ENCODE measurements at regions not wholly inside any gene's neighbourhood (a gene's known extent, or its start where the extent isn't known, plus 50 kb on each side); places are given as distances from the start of the nearest gene placed in this dataset.

GRCh38 chr12:65643595-65644386, 180.5 kb upstream of the HMGA2 start (continued):
- no peak for TF ChIP-seq HNRNPLL (IDR thresholded peaks at IDR 0.05; ENCODE audit: low read depth, low read length, poor library complexity, severe bottlenecking)
- peak; percentile 72; the same call in 1 of the 2 replicates for TF ChIP-seq ZFP30 (CRISPR knock-in tag; IDR thresholded peaks at IDR 0.05; ENCODE audit: borderline replicate concordance)
- TF ChIP-seq MYBL2 (IDR thresholded peaks at IDR 0.05; ENCODE audit: low read depth), result no peak
- TF ChIP-seq MYBL2 (CRISPR knock-in tag; IDR thresholded peaks at IDR 0.05; ENCODE audit: borderline replicate concordance), result no peak
- no peak for TF ChIP-seq ZNF174 (CRISPR knock-in tag; IDR thresholded peaks at IDR 0.05)
- no peak for TF ChIP-seq ZBTB12 (CRISPR knock-in tag; IDR thresholded peaks at IDR 0.05)
- TF ChIP-seq, protein P1, sequence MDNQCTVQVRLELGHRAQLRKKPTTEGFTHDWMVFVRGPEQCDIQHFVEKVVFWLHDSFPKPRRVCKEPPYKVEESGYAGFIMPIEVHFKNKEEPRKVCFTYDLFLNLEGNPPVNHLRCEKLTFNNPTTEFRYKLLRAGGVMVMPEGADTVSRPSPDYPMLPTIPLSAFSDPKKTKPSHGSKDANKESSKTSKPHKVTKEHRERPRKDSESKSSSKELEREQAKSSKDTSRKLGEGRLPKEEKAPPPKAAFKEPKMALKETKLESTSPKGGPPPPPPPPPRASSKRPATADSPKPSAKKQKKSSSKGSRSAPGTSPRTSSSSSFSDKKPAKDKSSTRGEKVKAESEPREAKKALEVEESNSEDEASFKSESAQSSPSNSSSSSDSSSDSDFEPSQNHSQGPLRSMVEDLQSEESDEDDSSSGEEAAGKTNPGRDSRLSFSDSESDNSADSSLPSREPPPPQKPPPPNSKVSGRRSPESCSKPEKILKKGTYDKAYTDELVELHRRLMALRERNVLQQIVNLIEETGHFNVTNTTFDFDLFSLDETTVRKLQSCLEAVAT (IDR thresholded peaks at IDR 0.05), result peak; percentile 90 to 91
- TF ChIP-seq U2AF2 (optimal IDR thresholded peaks at IDR 0.05; ENCODE audit: low read depth, low read length), result no peak
- TF ChIP-seq ESRRB (CRISPR knock-in tag; IDR thresholded peaks at IDR 0.05; ENCODE audit: borderline replicate concordance), result 0 out of 2 replicates have a peak, but pooled peaks have one; percentile 49
- peak; percentile 93 for TF ChIP-seq ZNF445 (CRISPR knock-in tag; IDR thresholded peaks at IDR 0.05; ENCODE audit: low read depth)
- peak; percentile 61; the same call in 1 of the 2 replicates for TF ChIP-seq HOXB6 (CRISPR knock-in tag; IDR thresholded peaks at IDR 0.05; ENCODE audit: borderline replicate concordance)
- TF ChIP-seq, protein P2, sequence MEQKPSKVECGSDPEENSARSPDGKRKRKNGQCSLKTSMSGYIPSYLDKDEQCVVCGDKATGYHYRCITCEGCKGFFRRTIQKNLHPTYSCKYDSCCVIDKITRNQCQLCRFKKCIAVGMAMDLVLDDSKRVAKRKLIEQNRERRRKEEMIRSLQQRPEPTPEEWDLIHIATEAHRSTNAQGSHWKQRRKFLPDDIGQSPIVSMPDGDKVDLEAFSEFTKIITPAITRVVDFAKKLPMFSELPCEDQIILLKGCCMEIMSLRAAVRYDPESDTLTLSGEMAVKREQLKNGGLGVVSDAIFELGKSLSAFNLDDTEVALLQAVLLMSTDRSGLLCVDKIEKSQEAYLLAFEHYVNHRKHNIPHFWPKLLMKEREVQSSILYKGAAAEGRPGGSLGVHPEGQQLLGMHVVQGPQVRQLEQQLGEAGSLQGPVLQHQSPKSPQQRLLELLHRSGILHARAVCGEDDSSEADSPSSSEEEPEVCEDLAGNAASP (IDR thresholded peaks at IDR 0.05), result no peak
- no peak for TF ChIP-seq NUFIP1 (IDR thresholded peaks at IDR 0.05; ENCODE audit: partially characterized antibody)
- no peak for TF ChIP-seq RREB1 (CRISPR knock-in tag; IDR thresholded peaks at IDR 0.05)
- TF ChIP-seq MAZ (CRISPR knock-in tag; conservative IDR thresholded peaks at IDR 0.05 in 1 of 2, IDR thresholded peaks at IDR 0.05 in 1 of 2), result 0 out of 4 replicates have a peak, but pooled peaks of 1 of the 2 experiments have one; percentile 25
- no peak for TF ChIP-seq ZKSCAN1 (IDR thresholded peaks at IDR 0.05; ENCODE audit: low read depth, low read length)
- peak; percentile 81 for TF ChIP-seq ZNF384 (IDR thresholded peaks at IDR 0.05; ENCODE audit: low read depth, low read length)
- TF ChIP-seq MTA1 (IDR thresholded peaks at IDR 0.05; ENCODE audit: borderline replicate concordance), result no peak
